Stimulated activated CD4-positive, alpha-beta T cell treated with anti-CD3 and anti-CD28 coated beads, TNF-alpha, amount 100 ng/mL, for 48 hours (primary cell): ENCODE measurements at regions not wholly inside any gene's neighbourhood (a gene's known extent, or its start where the extent isn't known, plus 50 kb on each side); places are given as distances from the start of the nearest gene placed in this dataset.
"Not testable (repeated sequence)": the region's sequence is repeated elsewhere in the genome, so short reads cannot be mapped to it uniquely, and the experiment has no call there.

Source experiments
- DNase-seq, 3 donors: peaks; one replicate each; pipeline ENCODE4 v3.0.0-alpha.2; 2020; ENCODE audit warnings: low read depth in 3 of 3

DNA sequence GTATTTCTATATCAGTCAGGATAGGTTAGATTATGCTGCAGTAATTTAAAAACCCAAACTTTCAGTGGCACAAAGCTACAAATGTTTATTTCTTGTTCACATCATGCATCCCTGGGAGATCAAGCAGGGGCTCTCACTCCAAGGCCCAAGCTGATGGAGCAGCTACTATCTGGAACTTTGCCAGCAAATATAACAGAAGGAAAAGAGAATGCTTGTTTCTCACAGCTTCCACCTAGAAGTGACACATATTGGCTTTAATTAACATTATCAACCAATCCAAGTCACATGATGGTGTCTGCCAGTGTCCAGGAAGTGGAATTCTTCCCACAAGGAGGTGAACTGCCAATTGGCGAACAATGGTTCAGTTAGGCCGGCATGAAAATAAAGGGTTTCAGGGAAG is 306.9 kb downstream of the BCL11A start:
- DNase-seq, result no peak

DNA sequence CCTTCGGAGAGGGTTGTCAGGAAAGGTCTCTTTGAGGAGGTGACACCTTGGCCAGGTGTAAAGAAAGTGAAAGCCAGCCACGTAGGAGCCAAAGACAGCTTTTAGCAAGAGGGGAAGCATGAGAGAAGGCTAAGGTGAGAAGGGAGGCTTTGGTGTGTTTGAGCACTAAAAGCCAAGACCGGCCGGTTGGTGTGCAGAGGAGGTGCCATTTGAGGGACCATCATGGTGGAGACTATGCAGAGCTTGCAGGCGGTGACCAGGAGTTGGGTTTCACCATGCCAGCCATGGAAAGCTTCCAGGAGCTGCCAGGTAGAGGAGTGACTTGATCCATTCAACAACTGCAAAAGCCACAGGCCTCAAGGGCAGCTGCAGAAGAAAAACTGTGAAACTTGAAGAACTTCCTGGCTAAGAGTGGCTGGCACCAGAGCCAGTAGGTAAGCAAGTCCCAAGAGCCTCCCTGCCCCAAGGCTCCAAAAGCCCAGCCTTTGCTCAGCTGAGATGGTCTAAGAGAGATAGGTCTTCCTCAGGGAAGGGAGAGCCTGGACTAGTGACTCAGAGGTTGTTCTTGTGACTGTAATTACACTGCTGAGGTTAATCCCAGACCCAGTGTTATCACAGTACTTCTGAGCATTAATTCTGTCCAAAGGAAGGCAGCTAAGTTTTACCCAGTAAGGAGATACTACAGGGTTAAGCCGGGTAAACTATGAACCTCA is 319.0 kb downstream of the BCL11A start:
- DNase-seq, result no peak

DNA sequence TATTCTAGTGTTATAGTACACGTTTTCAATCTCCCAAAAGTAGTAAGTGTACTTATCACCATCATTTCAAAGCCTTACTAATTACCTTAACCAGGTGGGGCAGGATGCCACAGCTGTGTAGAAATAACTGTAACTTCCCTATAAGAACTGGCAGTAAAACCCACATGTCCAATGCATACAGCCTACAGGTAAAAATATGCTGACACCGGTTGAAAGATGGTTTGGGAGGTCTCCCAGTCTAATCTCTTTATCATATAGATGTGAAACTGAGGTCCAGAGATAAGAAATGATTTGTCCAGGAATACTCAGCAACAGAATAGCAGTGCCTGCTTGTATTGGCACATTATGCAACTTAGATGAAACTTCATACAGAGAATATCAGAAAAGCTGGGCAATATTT is 322.9 kb downstream of the BCL11A start:
- no peak for DNase-seq

DNA sequence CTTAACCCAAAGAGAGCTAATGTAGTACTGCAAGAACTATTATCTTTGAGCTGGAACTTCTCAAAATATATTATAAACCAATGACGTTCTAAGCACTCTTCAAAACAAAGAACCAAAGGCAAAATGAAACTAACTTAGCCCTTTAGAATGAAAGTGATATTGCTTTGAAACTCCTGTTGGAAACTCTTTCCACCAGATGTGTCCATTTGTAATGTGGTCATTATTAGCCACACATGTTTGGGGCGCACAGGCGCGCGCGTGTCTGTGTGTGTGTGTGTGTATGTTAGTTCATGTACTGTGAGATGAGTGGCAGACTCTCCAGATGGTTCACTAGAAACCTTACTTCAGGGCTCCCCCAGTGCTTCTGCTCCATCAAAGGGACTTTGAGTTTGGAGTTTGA is 323.4 kb downstream of the BCL11A start:
- no peak for DNase-seq

DNA sequence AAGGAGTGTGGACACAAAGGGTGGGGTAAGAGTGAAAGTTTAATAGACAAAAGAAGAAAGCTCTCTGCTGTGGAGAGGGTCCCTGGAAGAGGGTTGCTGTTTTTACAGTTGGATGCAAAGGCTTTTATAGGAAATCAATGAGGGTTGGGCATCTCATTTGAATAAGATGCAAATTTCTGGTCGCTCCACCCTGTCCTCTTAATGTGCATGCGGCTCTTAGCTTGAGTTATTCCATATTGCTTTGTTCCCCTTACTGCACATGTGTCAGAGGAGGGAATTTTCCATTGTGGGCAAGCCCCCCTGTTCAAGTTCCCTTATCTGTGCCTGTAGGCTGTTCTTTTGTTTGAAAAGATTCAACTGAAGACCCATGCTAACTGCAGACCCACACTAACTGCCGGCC is 326.5 kb downstream of the BCL11A start:
- DNase-seq, result no peak

DNA sequence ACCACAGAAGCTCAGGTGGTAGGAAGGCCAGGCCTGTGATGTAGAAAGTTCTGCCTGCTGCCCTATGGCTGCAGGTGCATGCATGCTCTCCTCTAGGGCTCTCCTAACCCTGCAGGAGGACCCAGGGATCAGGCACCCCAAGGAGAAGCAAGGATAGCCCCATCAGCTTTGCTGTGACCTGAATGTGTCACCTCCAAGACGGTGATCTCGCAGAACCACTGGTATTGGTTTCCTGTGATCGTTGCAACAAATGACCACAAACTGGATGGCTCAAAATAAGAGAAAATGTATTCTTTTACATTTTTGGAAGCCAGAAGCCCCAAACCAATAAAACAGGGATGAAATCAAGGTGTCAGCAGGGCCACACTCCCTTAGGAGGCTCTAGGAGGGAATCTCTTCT is 327.3 kb downstream of the BCL11A start:
- no peak for DNase-seq

DNA sequence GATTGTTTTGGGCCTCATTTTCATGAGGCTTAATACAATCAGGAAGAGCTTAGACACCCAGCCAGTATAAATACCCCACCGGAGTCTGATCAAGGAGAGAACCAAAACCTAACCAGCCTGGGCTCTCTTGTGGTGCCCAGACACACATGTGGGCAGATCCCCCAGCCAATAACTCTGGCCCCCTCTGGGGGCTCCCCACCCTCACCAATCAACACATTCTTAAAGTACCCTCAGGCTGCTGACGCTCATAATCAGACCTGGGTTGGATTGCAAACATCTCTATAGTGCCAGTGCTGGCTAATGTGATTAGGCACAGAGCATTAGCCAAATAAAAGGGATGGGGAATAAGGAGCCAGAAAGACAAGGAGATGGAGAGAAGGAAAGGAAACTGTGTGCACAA is 329.6 kb downstream of the BCL11A start:
- no peak for DNase-seq

DNA sequence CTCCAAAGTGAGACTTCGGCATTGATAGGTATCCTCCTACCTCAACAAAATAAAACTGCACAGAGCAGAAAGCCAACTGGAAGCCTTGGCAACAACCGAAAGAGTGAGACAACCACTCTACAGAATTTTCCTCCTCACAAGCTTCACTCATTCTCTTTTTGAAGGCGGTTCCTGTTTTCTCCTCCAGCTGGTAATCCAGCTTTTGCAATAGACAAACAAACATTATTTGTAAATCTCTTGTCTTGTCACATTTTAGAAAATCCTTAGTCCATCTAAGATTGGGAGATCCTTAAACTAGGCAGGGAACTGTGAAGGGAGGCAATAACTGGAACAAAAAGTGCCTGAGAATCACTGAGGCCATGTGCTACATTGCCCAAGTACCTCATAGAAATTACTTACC is 332.4 kb downstream of the BCL11A start:
- no peak for DNase-seq

DNA sequence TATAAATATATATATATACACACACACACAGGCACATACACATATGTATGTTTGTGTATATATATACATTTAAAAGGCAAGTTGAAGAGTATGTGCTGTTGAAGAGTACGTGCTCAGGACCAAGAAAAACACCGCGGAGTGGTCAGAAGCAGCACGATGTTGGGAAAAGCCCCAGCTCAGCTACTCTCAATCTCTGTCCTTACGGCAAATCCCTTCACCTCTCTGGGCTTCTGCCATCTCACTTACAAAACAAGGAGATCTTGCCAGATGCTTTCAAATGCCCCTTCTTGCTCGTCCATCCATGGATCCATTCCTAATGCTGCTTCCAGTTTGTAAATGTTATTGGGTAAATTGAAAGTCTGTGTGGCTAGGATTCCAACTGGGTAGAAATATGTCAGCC is 333.9 kb downstream of the BCL11A start:
- DNase-seq, result no peak

DNA sequence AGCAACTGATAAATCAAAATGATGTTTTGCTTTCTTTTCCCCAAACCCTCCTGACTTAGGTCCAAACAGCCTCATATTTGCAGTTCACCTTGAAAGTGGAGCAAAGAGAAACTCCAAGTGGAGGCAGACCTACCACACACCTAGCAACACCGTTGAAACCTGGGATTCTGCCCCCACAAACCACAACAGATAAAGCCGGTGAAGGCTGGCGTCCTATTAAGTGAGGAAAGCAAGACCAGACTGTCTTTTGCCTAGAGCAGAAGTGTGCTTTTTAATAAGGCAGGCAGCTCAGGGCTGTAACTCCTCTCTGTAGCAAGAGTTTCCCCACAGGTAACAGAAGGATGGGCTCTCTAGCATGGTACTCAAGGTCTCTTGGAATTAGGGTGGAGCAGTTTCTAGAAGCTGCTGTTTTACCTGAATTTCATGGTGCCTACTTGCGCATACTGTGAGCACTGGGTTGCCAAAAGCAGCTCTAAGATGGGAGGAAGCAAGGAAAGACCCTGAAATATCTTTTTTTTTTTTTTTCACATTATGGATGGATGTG is 336.9 kb downstream of the BCL11A start:
- no peak for DNase-seq

DNA sequence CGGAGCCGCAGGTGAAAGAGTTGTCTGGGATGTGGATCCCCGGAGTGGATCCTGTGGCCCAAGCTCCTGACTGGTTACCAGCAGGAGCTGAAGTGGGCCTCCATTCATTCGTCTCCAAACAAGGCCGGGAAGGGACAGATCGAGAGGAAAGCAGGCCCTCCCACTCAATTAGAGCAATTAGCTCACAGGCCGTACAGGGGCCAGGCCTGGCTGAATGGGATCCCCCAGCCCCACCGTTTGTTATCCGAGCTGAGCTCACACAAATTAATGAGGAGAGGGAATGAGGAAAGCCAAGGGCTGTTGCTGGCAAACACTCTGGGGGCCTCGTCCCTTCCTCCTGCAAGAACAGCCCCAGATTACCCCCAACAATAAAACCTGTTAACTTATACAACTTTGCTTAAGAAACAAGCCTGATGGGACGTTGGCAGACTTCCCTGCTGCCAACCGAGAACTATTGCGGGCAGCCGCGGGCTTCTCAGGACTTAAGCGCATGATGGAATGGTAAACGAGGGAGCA is 338.0 kb downstream of the BCL11A start:
- DNase-seq, result no peak

DNA sequence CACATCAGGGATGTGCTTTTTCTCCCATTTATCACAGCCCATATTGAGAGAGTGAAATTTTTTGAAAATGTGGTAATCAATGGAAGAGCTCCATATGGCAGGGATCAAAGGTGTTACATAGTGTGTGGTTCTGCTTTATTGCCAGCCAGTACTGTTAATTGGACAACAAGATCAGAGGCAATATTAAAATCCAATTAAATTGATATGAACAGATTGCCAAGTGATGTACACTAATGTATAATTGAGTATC is 338.9 kb downstream of the BCL11A start:
- DNase-seq, result no peak

DNA sequence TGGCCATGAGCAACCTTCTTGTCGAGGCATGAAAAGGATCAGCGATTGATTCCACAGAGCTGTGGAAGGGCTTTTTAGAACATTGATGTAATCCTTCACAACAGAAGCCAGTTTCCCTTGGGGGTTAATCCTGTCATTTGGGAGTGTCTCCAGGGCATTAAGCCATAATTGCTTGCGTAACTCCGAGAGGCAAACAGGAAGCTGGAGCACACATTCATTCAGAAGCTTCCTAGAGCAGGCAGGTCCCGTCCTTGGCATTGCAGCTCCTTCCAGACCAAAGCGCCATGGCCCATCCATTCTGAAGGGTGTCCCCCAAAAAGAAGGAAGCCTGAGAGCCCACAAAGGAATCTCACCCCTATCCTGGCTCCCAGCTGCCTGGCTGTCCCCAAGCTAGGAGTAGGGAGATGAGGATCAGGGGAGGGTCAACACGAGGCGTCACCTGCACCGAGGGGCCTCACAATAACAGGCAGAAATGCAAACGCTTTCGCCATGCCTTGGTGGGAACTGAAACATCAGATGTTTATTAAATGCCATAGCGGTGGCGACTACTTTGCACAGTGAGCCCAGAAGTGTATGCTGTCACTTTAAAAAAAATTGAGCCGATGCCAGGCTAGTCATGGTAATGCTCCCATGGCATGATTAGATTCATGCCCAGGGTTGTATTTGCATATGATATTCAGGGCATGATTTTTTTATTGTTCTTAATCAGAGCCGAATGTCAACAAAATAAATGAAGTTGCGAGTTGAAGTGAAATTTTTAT is 339.4 kb downstream of the BCL11A start:
- DNase-seq, result no peak

DNA sequence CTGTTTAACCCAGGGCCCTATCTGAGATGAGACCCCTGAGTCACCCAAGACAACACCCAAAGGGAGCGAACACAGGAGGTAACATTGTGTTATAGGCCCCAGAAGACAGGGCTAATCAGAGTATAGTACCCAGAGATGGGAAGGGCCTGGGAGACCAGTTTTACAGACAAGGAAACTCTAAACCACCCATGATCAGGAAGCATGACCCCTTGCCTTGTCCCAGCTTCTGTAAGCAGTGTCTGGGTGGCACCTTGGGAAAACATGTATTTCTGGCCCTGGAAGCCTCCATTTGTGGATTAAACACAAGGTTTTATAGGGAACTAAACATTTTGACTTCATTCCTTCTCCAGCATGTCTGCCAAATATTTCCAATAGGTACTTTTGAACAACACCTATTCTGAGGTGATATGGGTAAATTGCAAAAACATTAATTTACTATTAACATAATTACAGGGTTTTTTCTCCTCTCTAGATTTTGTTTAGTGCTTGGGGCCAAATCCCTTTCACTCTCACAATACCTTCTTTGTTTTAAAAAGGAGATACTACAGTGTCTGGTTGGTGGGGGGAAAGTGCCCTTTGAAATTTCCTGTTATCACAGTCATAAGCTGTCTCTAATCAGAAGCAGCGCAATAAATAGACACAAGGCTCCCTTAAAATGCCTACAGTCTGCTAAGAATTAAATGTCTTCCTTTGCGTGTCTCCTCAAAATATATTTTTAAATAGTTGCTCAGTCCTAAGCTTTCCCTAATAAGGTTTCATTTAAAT is 341.1 kb downstream of the BCL11A start:
- DNase-seq, result no peak

DNA sequence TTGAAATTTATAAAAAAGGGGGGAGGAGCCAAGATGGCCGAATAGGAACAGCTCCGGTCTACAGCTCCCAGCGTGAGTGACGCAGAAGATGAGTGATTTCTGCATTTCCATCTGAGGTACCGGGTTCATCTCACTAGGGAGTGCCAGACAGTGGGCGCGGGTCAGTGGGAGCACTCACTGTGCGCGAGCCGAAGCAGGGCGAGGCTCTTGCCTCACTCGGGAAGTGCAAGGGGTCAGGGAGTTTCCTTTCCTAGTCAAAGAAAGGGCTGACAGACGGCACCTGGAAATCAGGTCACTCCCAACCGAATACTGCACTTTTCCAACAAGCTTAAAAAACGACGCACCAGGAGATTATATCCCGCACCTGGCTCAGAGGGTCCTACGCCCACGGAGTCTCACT is 364.4 kb downstream of the BCL11A start:
- not testable (repeated sequence) for DNase-seq

DNA sequence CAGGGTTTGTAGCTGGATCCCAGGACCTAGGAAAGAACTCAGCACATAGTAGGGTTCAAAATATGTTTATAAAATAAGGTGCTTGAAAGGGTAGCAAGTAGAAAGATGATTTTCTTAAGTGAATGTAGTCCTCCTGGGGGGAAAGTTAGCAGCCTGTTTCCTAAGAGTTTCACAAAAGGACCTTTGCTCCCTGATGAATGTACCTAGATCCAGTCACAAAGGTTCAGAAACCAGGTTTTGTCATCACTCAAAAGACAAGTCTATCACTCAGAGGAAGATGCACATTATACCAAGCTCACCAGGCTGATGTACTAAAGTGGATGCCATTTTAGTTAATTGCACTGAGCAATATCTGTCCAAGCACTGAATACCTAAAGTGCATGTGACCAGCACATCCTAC is 378.2 kb downstream of the BCL11A start:
- DNase-seq, result no peak

DNA sequence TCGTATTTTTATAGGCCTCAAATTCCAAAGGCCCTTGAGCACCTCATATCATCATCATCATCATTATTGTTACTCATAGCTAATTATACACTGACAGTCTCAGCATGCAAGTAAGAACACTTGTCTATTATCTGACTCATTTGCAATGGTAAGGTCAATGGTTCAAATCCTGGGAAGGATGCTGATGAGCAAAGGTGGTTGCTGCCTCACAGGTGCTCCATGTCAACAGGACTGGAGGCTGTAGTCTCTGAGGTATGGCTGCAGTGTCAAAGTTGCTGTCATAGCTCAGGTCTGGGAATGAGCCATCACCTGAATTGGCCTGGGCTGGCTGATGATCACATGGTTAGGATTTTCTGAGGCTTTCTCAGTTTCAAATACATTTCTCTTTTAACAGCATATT is 379.3 kb downstream of the BCL11A start:
- no peak for DNase-seq

DNA sequence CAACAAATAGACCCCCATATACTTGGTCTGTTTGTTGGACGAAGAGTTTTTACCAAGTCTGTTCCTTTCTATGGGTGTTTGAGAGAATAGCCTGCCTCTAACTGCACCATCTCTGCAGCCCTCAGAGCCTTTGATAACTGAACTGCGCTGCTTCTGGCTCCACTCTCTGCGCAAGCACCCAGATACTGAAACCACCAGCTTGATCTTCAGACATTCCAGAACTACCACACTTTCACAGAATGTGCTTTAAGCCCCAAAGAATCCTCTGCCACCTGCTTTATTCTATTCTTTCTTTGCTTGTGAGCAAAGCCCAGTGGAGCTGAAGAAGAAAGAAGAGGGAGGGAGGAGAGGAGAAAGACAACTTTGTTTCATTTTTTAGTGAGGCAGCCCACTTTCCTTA is 380.7 kb downstream of the BCL11A start:
- DNase-seq, result no peak

DNA sequence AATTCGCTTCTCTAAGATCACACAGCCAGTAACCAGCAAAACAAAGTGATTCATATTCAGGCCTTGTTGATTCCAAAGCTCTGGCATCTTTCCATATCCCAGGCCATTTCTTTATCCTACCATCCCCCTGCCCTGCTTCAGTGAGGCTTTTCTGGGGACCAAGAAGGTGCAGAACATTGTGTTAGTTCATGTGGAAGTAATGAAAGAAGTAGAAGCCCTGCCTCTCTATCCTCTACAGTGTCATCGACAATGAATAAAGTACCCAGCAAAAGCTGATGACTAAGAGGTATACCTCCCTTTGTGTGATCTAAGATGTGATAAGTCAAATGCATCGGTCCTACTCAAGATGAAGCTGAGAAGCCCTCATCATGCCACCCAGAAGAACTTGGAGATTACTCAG is 383.2 kb downstream of the BCL11A start:
- DNase-seq, result no peak

DNA sequence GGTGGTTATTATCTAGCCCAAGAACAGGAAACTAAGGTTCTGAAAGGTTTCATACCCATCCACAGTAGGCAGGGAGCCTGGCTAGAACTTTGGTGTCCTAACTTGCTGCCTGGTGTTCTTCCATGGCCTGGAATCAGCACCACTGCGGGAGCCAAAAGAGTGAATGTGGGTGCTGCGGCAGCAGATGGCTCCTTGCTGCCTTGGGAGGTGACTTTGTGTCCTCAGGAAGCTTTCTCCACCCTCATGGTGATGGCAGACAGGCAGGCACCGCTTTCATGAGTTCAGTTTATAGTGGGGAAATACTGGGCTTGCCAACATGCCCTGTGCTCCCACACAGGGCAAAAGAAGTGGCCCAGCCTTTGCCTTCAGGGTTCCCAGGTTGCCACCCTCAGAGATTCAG is 385.2 kb downstream of the BCL11A start:
- DNase-seq, result no peak

DNA sequence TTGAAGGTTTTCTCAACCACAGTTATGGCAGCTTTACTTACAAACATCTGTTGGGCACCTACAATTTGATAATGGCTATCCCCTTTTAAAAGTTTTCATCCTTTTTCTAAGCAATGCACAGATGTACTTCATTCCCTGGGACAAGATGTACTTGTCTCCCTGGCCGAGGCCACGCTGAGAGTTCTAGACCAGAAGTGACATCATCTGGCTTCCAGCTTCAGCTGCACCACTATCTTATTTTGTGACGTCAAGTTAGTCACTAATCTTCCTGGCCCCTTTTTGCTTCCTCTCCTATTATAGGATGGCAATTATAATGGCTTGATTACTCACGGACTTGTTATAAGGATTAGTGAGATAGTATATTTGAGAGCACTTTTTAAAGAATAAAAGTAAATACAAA is 386.4 kb downstream of the BCL11A start:
- no peak for DNase-seq

DNA sequence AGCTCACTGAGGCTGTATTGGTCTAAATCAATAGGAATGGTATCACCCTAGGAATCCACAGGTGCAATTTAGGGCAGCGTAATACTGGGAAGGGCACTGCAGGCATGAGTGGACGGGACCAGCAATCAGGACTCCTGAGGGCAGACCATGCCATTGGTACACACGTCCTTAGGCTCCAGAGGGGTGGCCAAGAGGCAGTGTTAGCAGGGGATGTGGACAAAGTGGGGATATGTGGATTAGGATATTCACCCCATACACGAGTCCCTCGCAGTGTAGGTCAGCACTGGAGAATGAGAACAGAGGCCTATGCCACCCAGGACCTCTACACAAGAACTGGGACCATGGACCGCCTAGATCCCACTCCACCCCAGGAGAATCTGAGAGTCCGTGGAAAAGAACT is 389.8 kb downstream of the BCL11A start:
- no peak for DNase-seq

DNA sequence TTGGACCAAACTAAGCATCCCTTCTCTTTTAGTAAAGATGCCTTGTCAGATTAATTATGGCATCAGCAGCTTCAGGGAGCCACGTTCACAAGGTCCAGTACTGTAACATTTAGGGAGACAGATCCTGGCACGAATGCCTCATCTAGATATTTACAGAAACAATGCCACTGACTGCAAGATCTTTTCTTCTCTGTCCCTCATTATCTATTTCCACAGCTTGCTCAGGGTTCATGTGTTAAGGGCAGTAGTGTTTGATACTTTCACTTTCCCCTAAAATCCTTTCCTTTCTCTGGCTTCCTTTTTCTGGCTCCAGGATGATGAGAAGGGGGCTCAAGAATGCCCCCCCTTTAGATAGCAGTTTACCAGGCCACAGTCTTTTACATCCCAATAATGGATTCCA is 393.9 kb downstream of the BCL11A start:
- DNase-seq, result no peak
